ENCODE measurements at regions not wholly inside any gene's neighbourhood (a gene's known extent, or its start where the extent isn't known, plus 50 kb on each side); places are given as distances from the start of the nearest gene placed in this dataset.

GRCh38 chr3:34017757-34018156 is 219.3 kb downstream of the PDCD6IP start:
- POLR2A ChIA-PET, result no interaction called here
- H3K27ac Mint-ChIP-seq (ENCODE audit: low read depth, unreplicated experiment), result peak overlapping the region; percentile 67
- no TSS peak for BruUV-seq (replicated peaks)
- no peaks in the 10 kb centered on the region for H3K9me3 Mint-ChIP-seq (ENCODE audit: unreplicated experiment)
- DNase-seq (ENCODE audit: unreplicated experiment), result no peak
- CTCF ChIA-PET, result interaction anchor here (0.6 to 1.1 kb wide), 2 partner anchors 9 to 668 kb away, joined by 3 to 4 read pairs; no protein-coding TSS in a partner anchor
- no peaks in the 10 kb centered on the region for H3K27me3 Mint-ChIP-seq (ENCODE audit: insufficient read depth, unreplicated experiment)
- peaks cover 9% of the 10 kb centered on the region for H3K36me3 Mint-ChIP-seq (ENCODE audit: insufficient read depth, unreplicated experiment)
- peaks cover under 1% of the 10 kb centered on the region for H3K4me1 Mint-ChIP-seq (ENCODE audit: insufficient read depth, unreplicated experiment)
- intact Hi-C loops (cut with micrococcal nuclease), result no loop called here
- no peak overlapping the region for H3K4me3 Mint-ChIP-seq (ENCODE audit: unreplicated experiment)
- TF ChIP-seq CTCF (IDR thresholded peaks at IDR 0.05; ENCODE audit: unreplicated experiment), result no peak

GRCh38 chr3:34019158-34019557 is 220.7 kb downstream of the PDCD6IP start:
- POLR2A ChIA-PET, result no interaction called here
- intact Hi-C loops (cut with micrococcal nuclease), result no loop called here
- H3K4me3 Mint-ChIP-seq (ENCODE audit: unreplicated experiment), result no peak overlapping the region
- BruUV-seq (replicated peaks), result no TSS peak
- H3K4me1 Mint-ChIP-seq (ENCODE audit: insufficient read depth, unreplicated experiment), result no peaks in the 10 kb centered on the region
- CTCF ChIA-PET, result no interaction called here
- peaks cover 9% of the 10 kb centered on the region for H3K36me3 Mint-ChIP-seq (ENCODE audit: insufficient read depth, unreplicated experiment)
- no peak for DNase-seq (ENCODE audit: unreplicated experiment)
- H3K27ac Mint-ChIP-seq (ENCODE audit: low read depth, unreplicated experiment), result no peak overlapping the region
- no peaks in the 10 kb centered on the region for H3K9me3 Mint-ChIP-seq (ENCODE audit: unreplicated experiment)
- H3K27me3 Mint-ChIP-seq (ENCODE audit: insufficient read depth, unreplicated experiment), result no peaks in the 10 kb centered on the region
- no peak for TF ChIP-seq CTCF (IDR thresholded peaks at IDR 0.05; ENCODE audit: unreplicated experiment)

GRCh38 chr3:34020170-34020569 is 221.7 kb downstream of the PDCD6IP start:
- H3K36me3 Mint-ChIP-seq (ENCODE audit: insufficient read depth, unreplicated experiment), result peaks cover 9% of the 10 kb centered on the region
- DNase-seq (ENCODE audit: unreplicated experiment), result no peak
- H3K9me3 Mint-ChIP-seq (ENCODE audit: unreplicated experiment), result no peaks in the 10 kb centered on the region
- no TSS peak for BruUV-seq (replicated peaks)
- H3K4me1 Mint-ChIP-seq (ENCODE audit: insufficient read depth, unreplicated experiment), result no peaks in the 10 kb centered on the region
- H3K27me3 Mint-ChIP-seq (ENCODE audit: insufficient read depth, unreplicated experiment), result no peaks in the 10 kb centered on the region
- CTCF ChIA-PET, result interaction anchor here (1.6 kb wide), 1 partner anchor 8 kb away, joined by 5 read pairs; no protein-coding TSS in a partner anchor
- no peak for TF ChIP-seq CTCF (IDR thresholded peaks at IDR 0.05; ENCODE audit: unreplicated experiment)
- intact Hi-C loops (cut with micrococcal nuclease), result no loop called here
- H3K4me3 Mint-ChIP-seq (ENCODE audit: unreplicated experiment), result no peak overlapping the region
- POLR2A ChIA-PET, result no interaction called here
- H3K27ac Mint-ChIP-seq (ENCODE audit: low read depth, unreplicated experiment), result no peak overlapping the region

- CTCF ChIA-PET, result interaction anchor here (0.5 to 1.6 kb wide), 2 partner anchors 9 to 650 kb away, joined by 3 to 5 read pairs; no protein-coding TSS in a partner anchor
- DNase-seq (ENCODE audit: unreplicated experiment), result no peak
- intact Hi-C loops (cut with micrococcal nuclease), result no loop called here
- no TSS peak for BruUV-seq (replicated peaks)
- POLR2A ChIA-PET, result no interaction called here
- Mint-ChIP-seq H3K36me3 (ENCODE audit: insufficient read depth, unreplicated experiment) (peaks cover 9% of the 10 kb centered on the region), H3K9me3 (ENCODE audit: unreplicated experiment) (no peaks in the 10 kb centered on the region), H3K27ac (ENCODE audit: low read depth, unreplicated experiment) (no peak overlapping the region), H3K27me3 (ENCODE audit: insufficient read depth, unreplicated experiment) (no peaks in the 10 kb centered on the region), H3K4me3 (ENCODE audit: unreplicated experiment) (no peak overlapping the region), H3K4me1 (ENCODE audit: insufficient read depth, unreplicated experiment) (no peaks in the 10 kb centered on the region)
- no peak for TF ChIP-seq CTCF (IDR thresholded peaks at IDR 0.05; ENCODE audit: unreplicated experiment)
Observed at GRCh38 chr3:34020726-34021680, 222.6 kb downstream of the PDCD6IP start.
